B cell (primary cell): ENCODE measurements at regions not wholly inside any gene's neighbourhood (a gene's known extent, or its start where the extent isn't known, plus 50 kb on each side); places are given as distances from the start of the nearest gene placed in this dataset.

Experiments
- ATAC-seq: fragments of 200-7000 bp; cut with Tn5 transposase; one replicate; pipeline ENCODE4 v1.10.0; 2021; ENCODE audit warnings: low read depth, mild to moderate bottlenecking, moderate number of reproducible peaks, moderate library complexity
- CTCF ChIA-PET: fragments of 350-600 bp; sonication (Branson Sonifier 250); formaldehyde crosslinking; loops from one replicate; lab custom pipeline; 2021; ENCODE audit warnings: antibody characterized with exemption, inconsistent platforms; lab: Charles Lee
- POLR2A ChIA-PET: fragments of 350-600 bp; sonication (Branson Sonifier 250); formaldehyde crosslinking; loops from one replicate; lab custom pipeline; 2021; ENCODE audit warnings: antibody characterized with exemption; lab: Charles Lee
- DNase-seq: peaks from one replicate; pipeline ENCODE4 v3.0.0; 2013
- H2AFZ ChIP-seq: 2 replicates; pipeline ENCODE4 v1.6.1; 2012; ENCODE audit warnings: mild to moderate bottlenecking, low read depth, low read length; ENCODE audit not compliant: insufficient read depth, poor library complexity, severe bottlenecking
- H3K27ac ChIP-seq, 2 donors: 1 replicate in 1 of 2; 2 replicates in 1 of 2; pipeline ENCODE4 v1.5.1; 2012 to 2013; ENCODE audit warnings: low read length in 2 of 2, mild to moderate bottlenecking in 2 of 2, moderate library complexity in 1 of 2
- H3K27me3 ChIP-seq, 4 experiments: fragments of 200-600 bp in 1 of 4; sonication (generic) in 1 of 4; replicated peaks in 1 of 4; 1 replicate in 2 of 4; 2 replicates in 2 of 4; pipeline versions ENCODE4 v1.6.1 to v1.7.0; 2013 to 2016; ENCODE audit warnings: low read length in 3 of 4, mild to moderate bottlenecking in 2 of 4, mixed read lengths in 1 of 4, moderate library complexity in 1 of 4; ENCODE audit not compliant: insufficient read depth in 4 of 4, control insufficient read depth in 3 of 4; ENCODE audit errors: control extremely low read depth in 1 of 4
- H3K36me3 ChIP-seq, 2 experiments: replicated peaks in 1 of 2; 1 replicate in 1 of 2; 2 replicates in 1 of 2; pipeline versions ENCODE4 v1.6.1 to v1.7.1; 2013; ENCODE audit warnings: low read length in 1 of 2; ENCODE audit not compliant: insufficient read depth in 2 of 2, control insufficient read depth in 1 of 2; ENCODE audit errors: control extremely low read depth in 1 of 2, extremely low read depth in 1 of 2
- H3K4me1 ChIP-seq, 2 donors: fragments of 200-600 bp in 1 of 2; sonication (generic) in 1 of 2; 1 replicate in 1 of 2; 2 replicates in 1 of 2; pipeline versions ENCODE4 v1.5.1 to v1.6.1; 2013 to 2017; ENCODE audit warnings: low read length in 2 of 2; ENCODE audit not compliant: control insufficient read depth in 2 of 2, insufficient read depth in 2 of 2
- H3K4me2 ChIP-seq: replicated peaks from 2 replicates; pipeline ENCODE3; 2012; ENCODE audit warnings: mild to moderate bottlenecking, low read depth, low read length; ENCODE audit not compliant: poor library complexity, severe bottlenecking
- H3K4me3 ChIP-seq, 5 experiments: fragments of 200-600 bp in 1 of 5; sonication (generic) in 1 of 5; 1 replicate in 3 of 5; 2 replicates in 2 of 5; pipeline versions ENCODE4 v1.5.1 to v1.7.0; 2011 to 2016; ENCODE audit warnings: low read length in 4 of 5, mild to moderate bottlenecking in 4 of 5, low read depth in 2 of 5, control low read depth in 1 of 5, moderate library complexity in 1 of 5; ENCODE audit not compliant: insufficient read depth in 1 of 5; ENCODE audit errors: control extremely low read depth in 1 of 5, extremely low read depth in 1 of 5
- H3K79me2 ChIP-seq: fragments of 200-600 bp; sonication (generic); one replicate; pipeline ENCODE4 v1.6.0; 2016; ENCODE audit warnings: low read length; ENCODE audit not compliant: control insufficient read depth, insufficient read depth
- H3K9ac ChIP-seq: fragments of 200-600 bp; sonication (generic); 2 replicates; pipeline ENCODE4 v1.6.1; 2017; ENCODE audit warnings: mild to moderate bottlenecking, low read length, moderate library complexity
- H3K9me3 ChIP-seq, 3 donors: one replicate each; pipeline versions ENCODE4 v1.6.1 to v1.7.1; 2013; ENCODE audit warnings: low read length in 2 of 3; ENCODE audit not compliant: control insufficient read depth in 2 of 3, insufficient read depth in 1 of 3; ENCODE audit errors: control extremely low read depth in 1 of 3
- H4K20me1 ChIP-seq: 2 replicates; pipeline ENCODE4 v1.6.0; 2012; ENCODE audit warnings: mild to moderate bottlenecking, low read length; ENCODE audit not compliant: insufficient read depth, control insufficient read depth, poor library complexity, severe bottlenecking
- H3K27ac Mint-ChIP-seq: one replicate; pipeline ENCODE4 v1.8.0; 2021; ENCODE audit warnings: mixed read lengths
- H3K27me3 Mint-ChIP-seq: one replicate; pipeline ENCODE4 v1.8.0; 2021; ENCODE audit warnings: mixed read lengths
- H3K4me1 Mint-ChIP-seq: one replicate; pipeline ENCODE4 v1.8.0; 2021; ENCODE audit warnings: mixed read lengths
- H3K4me3 Mint-ChIP-seq: one replicate; pipeline ENCODE4 v1.8.0; 2021; ENCODE audit warnings: mixed read lengths
- H3K9me3 Mint-ChIP-seq: one replicate; pipeline ENCODE4 v1.8.0; 2022; ENCODE audit warnings: mixed read lengths; ENCODE audit not compliant: insufficient read depth
- EZH2 ChIP-seq: IDR thresholded peaks from 2 replicates; pipeline ENCODE4 v1.6.1; 2012; ENCODE audit warnings: borderline replicate concordance, low read depth, mild to moderate bottlenecking, moderate library complexity, low read length; ENCODE audit not compliant: insufficient read depth, poor library complexity, severe bottlenecking
- WGBS: methylation state at CpG from one replicate; pipeline ENCODE4 v1.1.5; 2013; ENCODE audit warnings: missing lambda C conversion rate; ENCODE audit not compliant: insufficient coverage; 5-methylcytosine and 5-hydroxymethylcytosine counted together
- intact Hi-C: fragments of 100-400 bp; cut with micrococcal nuclease; formaldehyde crosslinking; loops from one replicate; pipeline ENCODE4 v1.10.0; 2022
- TF ChIP-seq, protein P1 (sequence below): fragments of 200-600 bp; IDR thresholded peaks from one replicate; pipeline ENCODE4 v1.8.0; 2022; ENCODE audit warnings: antibody characterized with exemption, mild to moderate bottlenecking

DNA sequence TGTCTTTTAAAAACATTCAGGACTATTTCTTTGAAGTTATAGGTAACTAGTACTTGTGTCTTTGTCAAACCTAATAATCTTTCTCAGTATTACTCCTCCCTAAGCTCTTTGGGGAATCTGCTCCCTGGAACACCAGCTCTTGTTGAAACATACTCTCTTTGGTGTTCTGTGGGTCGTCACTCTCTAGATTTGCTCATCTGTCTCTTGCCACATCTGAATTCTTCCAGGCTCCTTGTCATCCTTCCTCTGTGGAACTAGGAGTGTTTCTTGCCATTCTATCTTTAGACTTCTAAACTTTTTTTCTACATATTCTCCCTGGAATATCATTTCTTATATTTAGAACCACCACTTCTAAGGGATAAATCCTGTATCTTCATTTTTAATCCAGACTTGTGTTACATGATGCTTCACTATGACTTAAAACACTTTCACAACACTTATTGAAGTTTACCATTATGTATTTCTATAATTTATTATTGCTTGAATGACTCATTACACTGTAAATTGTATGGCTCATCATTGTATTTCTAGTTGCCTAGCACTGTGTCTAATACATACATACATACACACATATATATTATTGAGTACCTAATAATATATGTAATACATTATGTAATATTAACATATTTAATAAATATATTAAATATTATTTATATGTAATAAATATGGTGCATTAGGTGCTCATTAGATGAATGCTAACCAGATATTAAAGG lies 186.1 kb downstream of the TMA16 start:
- no peak for TF ChIP-seq EZH2
- TF ChIP-seq, protein P1, sequence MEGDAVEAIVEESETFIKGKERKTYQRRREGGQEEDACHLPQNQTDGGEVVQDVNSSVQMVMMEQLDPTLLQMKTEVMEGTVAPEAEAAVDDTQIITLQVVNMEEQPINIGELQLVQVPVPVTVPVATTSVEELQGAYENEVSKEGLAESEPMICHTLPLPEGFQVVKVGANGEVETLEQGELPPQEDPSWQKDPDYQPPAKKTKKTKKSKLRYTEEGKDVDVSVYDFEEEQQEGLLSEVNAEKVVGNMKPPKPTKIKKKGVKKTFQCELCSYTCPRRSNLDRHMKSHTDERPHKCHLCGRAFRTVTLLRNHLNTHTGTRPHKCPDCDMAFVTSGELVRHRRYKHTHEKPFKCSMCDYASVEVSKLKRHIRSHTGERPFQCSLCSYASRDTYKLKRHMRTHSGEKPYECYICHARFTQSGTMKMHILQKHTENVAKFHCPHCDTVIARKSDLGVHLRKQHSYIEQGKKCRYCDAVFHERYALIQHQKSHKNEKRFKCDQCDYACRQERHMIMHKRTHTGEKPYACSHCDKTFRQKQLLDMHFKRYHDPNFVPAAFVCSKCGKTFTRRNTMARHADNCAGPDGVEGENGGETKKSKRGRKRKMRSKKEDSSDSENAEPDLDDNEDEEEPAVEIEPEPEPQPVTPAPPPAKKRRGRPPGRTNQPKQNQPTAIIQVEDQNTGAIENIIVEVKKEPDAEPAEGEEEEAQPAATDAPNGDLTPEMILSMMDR: no peak
- Histone ChIP-seq H3K4me2 (no peak overlapping the region), H3K9ac (no peak overlapping the region), H3K36me3 (no peaks in the 10 kb centered on the region), H2AFZ (no peak overlapping the region), H3K4me3 (no peak overlapping the region), H3K4me1 (peaks cover 6 to 11% of the 10 kb centered on the region in 2 donors), H3K79me2 (peaks cover 3% of the 10 kb centered on the region), H3K9me3 (peaks cover 0 to 1% (median 0%) of the 10 kb centered on the region in 3 donors), H3K27ac (no peak overlapping the region), H4K20me1 (no peaks in the 10 kb centered on the region), H3K27me3 (no peaks in the 10 kb centered on the region)
- H3K4me3 Mint-ChIP-seq: no peak overlapping the region
- ChIA-PET POLR2A (interaction anchor here (1.3 to 1.7 kb wide), 2 partner anchors 69 to 124 kb away, joined by 3 to 4 read pairs; no protein-coding TSS in a partner anchor), CTCF (interaction anchor here (0.6 to 26.5 kb wide), 31 partner anchors 7 to 332 kb away, joined by 3 to 1334 read pairs (median 5); partner anchors contain the start of gene TMA16)
- ATAC-seq (no peak), DNase-seq (no peak)
- H3K9me3 Mint-ChIP-seq: no peaks in the 10 kb centered on the region
- 83% methylated on average over 1 of the region's 1 CpG for WGBS
- H3K27ac Mint-ChIP-seq: no peak overlapping the region
- intact Hi-C loops: loop anchor here (1.0 to 2.0 kb wide), 5 partner anchors 14 to 196 kb away; no protein-coding TSS in a partner anchor
- peaks cover 24% of the 10 kb centered on the region for H3K4me1 Mint-ChIP-seq
- H3K27me3 Mint-ChIP-seq: no peaks in the 10 kb centered on the region

DNA sequence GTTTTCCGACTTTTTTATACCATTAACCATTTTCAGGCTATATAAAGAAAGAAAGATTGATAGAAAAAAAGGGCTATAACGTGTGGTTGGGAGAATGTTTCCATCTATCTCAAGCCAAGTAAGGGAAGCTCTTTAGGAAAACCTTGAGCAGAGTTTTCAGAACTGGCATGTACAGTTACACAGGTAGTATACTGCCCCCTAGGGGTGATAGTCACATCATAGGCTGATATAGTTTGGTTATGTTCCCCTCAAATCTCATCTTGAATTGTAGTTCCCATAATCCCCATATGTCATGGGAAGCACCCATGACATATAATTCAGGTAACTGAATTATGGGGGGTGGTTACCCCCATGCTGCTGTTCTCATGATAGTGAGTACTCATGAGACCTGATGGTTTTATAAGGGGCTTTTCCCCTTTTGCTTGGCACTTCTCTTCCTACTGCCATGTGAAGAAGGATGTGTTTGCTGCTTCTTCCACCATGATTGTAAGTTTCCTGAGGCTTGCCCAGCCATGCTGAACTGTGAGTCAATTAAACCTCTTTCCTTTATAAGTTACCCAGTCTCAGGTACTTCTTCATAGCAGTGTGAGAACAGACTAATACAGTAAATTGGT lies 186.8 kb downstream of the TMA16 start:
- ATAC-seq (peak; percentile 85), DNase-seq (peak; percentile 80)
- no peak overlapping the region for H3K9ac ChIP-seq
- intact Hi-C loops: loop anchor here (1.0 to 2.0 kb wide), 5 partner anchors 15 to 197 kb away; no protein-coding TSS in a partner anchor
- peaks cover 3% of the 10 kb centered on the region for H3K79me2 ChIP-seq
- H3K4me2 ChIP-seq: no peak overlapping the region
- H4K20me1 ChIP-seq: no peaks in the 10 kb centered on the region
- H3K27me3 ChIP-seq: no peaks in the 10 kb centered on the region
- no peak overlapping the region for H3K4me3 ChIP-seq
- H3K4me3 Mint-ChIP-seq: no peak overlapping the region
- no peaks in the 10 kb centered on the region for H3K27me3 Mint-ChIP-seq
- H3K9me3 Mint-ChIP-seq: no peaks in the 10 kb centered on the region
- TF ChIP-seq EZH2: no peak
- TF ChIP-seq, protein P1: peak; percentile 87
- peak overlapping the region; percentile 11 for H2AFZ ChIP-seq
- peaks cover 0 to 1% (median 0%) of the 10 kb centered on the region in 3 donors for H3K9me3 ChIP-seq
- no peak overlapping the region for H3K27ac ChIP-seq
- H3K4me1 ChIP-seq: peaks cover 6 to 11% of the 10 kb centered on the region in 2 donors
- ChIA-PET POLR2A (interaction anchor here (1.3 to 1.7 kb wide), 2 partner anchors 70 to 125 kb away, joined by 3 to 4 read pairs; no protein-coding TSS in a partner anchor), CTCF (interaction anchor here (0.6 to 26.5 kb wide), 25 partner anchors 8 to 200 kb away, joined by 3 to 1334 read pairs (median 7); partner anchors contain the start of gene TMA16)
- WGBS: 0% methylated on average over 1 of the region's 2 CpGs
- H3K4me1 Mint-ChIP-seq: peaks cover 24% of the 10 kb centered on the region
- no peaks in the 10 kb centered on the region for H3K36me3 ChIP-seq
- peak overlapping the region; percentile 74 for H3K27ac Mint-ChIP-seq
